HCT116 (cell line): ENCODE measurements at regions not wholly inside any gene's neighbourhood (a gene's known extent, or its start where the extent isn't known, plus 50 kb on each side); places are given as distances from the start of the nearest gene placed in this dataset.

Experiments
- ATAC-seq: fragments of 200-7000 bp; cut with Tn5 transposase; 2 replicates; pipeline ENCODE4 v1.9.1; 2020; ENCODE audit warnings: mild to moderate bottlenecking, moderate library complexity
- BruUV-seq: library from RNA; stranded (reverse); fragments of 400-500 nt; replicated peaks from 2 replicates; lab custom pipeline; 2021; lab: Mats Ljungman, UMichigan
- CTCF ChIA-PET: fragments of 300-600 bp; sonication (Branson Sonifier 250); formaldehyde crosslinking; loops from one replicate; lab custom pipeline; 2021; ENCODE audit warnings: antibody characterized with exemption; lab: Charles Lee
- POLR2A ChIA-PET: fragments of 300-600, 350-600 bp; sonication (Branson Sonifier 250); formaldehyde crosslinking; loops from one replicate; lab custom pipeline; 2021; ENCODE audit warnings: antibody characterized with exemption; lab: Charles Lee
- RAD21 ChIA-PET, 2 experiments: fragments of 300-600 bp; sonication (Branson Sonifier 250); formaldehyde crosslinking; loops; one replicate each; lab custom pipeline; 2023; ENCODE audit warnings: low total read pairs in 2 of 2; ENCODE audit not compliant: uncharacterized antibody in 2 of 2, unreplicated experiment in 2 of 2, low non-redundant PET in 1 of 2; lab: Charles Lee
- DNase-seq: peaks from one replicate; pipeline ENCODE4 v3.0.0-alpha.2; 2010; ENCODE audit warnings: low read depth, low spot score
- H2AFZ ChIP-seq: fragments of 200-600 bp; shearing (Covaris generic), sonication (generic); 2 replicates; pipeline ENCODE4 v1.6.1; 2017; ENCODE audit warnings: low read depth, mixed run types, mixed read lengths, antibody characterized with exemption, low read length; ENCODE audit not compliant: poor library complexity, severe bottlenecking
- H3K27ac ChIP-seq: 2 replicates; pipeline ENCODE4 v1.5.1; 2012; ENCODE audit warnings: low read depth, low read length
- H3K27me3 ChIP-seq: fragments of 200-600 bp; sonication (generic); 2 replicates; pipeline ENCODE4 v1.6.1; 2016; ENCODE audit warnings: mixed run types, low read length, mixed read lengths; ENCODE audit not compliant: insufficient read depth
- H3K36me3 ChIP-seq, 2 experiments: fragments of 200-500 bp in 1 of 2; fragments of 200-600 bp in 1 of 2; sonication (Bioruptor generic) in 1 of 2; sonication (generic) in 1 of 2; 2 replicates each; pipeline versions ENCODE4 v1.5.1 to v1.6.1; 2014 to 2016; ENCODE audit warnings: low read length in 2 of 2, inconsistent platforms in 1 of 2, mixed read lengths in 1 of 2, mixed run types in 1 of 2; ENCODE audit not compliant: insufficient read depth in 2 of 2, control insufficient read depth in 1 of 2
- H3K4me1 ChIP-seq, 2 experiments: fragments of 200-600 bp in 1 of 2; sonication (generic) in 1 of 2; 2 replicates each; pipeline versions ENCODE4 v1.5.1 to v1.6.1; 2012 to 2017; ENCODE audit warnings: low read length in 2 of 2, inconsistent platforms in 1 of 2, mild to moderate bottlenecking in 1 of 2, mixed read lengths in 1 of 2, mixed run types in 1 of 2, moderate library complexity in 1 of 2; ENCODE audit not compliant: insufficient read depth in 2 of 2, control insufficient read depth in 1 of 2
- H3K4me2 ChIP-seq: fragments of 200-600 bp; sonication (generic); 2 replicates; pipeline ENCODE4 v1.6.1; 2017; ENCODE audit warnings: mixed run types, low read length, mixed read lengths
- H3K4me3 ChIP-seq, 2 experiments: fragments of 200-600 bp in 1 of 2; sonication (generic) in 1 of 2; replicated peaks in 1 of 2; 2 replicates each; pipeline ENCODE4 v1.5.1; 2011 to 2016; ENCODE audit warnings: low read length in 2 of 2, control low read depth in 1 of 2, low read depth in 1 of 2, mild to moderate bottlenecking in 1 of 2, mixed read lengths in 1 of 2, mixed run types in 1 of 2
- H3K79me2 ChIP-seq: fragments of 200-600 bp; sonication (generic); 2 replicates; pipeline ENCODE4 v1.6.1; 2017; ENCODE audit warnings: mild to moderate bottlenecking, mixed run types, low read length, moderate library complexity, mixed read lengths; ENCODE audit not compliant: insufficient read depth
- H3K9ac ChIP-seq: fragments of 200-600 bp; sonication (generic); 2 replicates; pipeline ENCODE4 v1.6.1; 2016; ENCODE audit warnings: low read length, mixed read lengths
- H3K9me2 ChIP-seq: fragments of 200-600 bp; sonication (generic), shearing (Covaris generic); 2 replicates; pipeline ENCODE4 v1.6.1; 2017; ENCODE audit warnings: mixed run types, mild to moderate bottlenecking, moderate library complexity; ENCODE audit not compliant: insufficient read depth
- H3K9me3 ChIP-seq, 2 experiments: fragments of 200-500 bp in 1 of 2; fragments of 200-600 bp in 1 of 2; sonication (Bioruptor generic) in 1 of 2; sonication (generic) in 1 of 2; 2 replicates each; pipeline ENCODE4 v1.6.1; 2014 to 2017; ENCODE audit warnings: low read length in 2 of 2, mixed read lengths in 2 of 2, inconsistent platforms in 1 of 2, low read depth in 1 of 2, mild to moderate bottlenecking in 1 of 2, mixed run types in 1 of 2, moderate library complexity in 1 of 2; ENCODE audit not compliant: control insufficient read depth in 1 of 2, insufficient read depth in 1 of 2
- H4K20me1 ChIP-seq: fragments of 200-600 bp; sonication (generic), shearing (Covaris generic); 2 replicates; pipeline ENCODE4 v1.6.1; 2017; ENCODE audit warnings: mixed run types, mild to moderate bottlenecking, moderate library complexity; ENCODE audit not compliant: insufficient read depth
- CBX3 ChIP-seq: IDR thresholded peaks from 2 replicates; pipeline ENCODE4 v1.6.1; 2012; ENCODE audit warnings: low read depth
- CEBPB ChIP-seq: IDR thresholded peaks from 2 replicates; pipeline ENCODE4 v1.6.1; 2012; ENCODE audit warnings: low read depth
- ELF1 ChIP-seq: IDR thresholded peaks from 2 replicates; pipeline ENCODE4 v1.6.1; 2012; ENCODE audit warnings: low read depth, borderline replicate concordance
- EZH2 ChIP-seq: fragments of 200-600 bp; sonication (generic); IDR thresholded peaks from 2 replicates; pipeline ENCODE4 v1.6.1; 2017; ENCODE audit warnings: antibody characterized with exemption, mixed run types
- FOSL1 ChIP-seq: IDR thresholded peaks from 2 replicates; pipeline ENCODE4 v1.6.1; 2012; ENCODE audit warnings: low read depth
- JUND ChIP-seq: IDR thresholded peaks from 2 replicates; pipeline ENCODE4 v1.6.1; 2012
- REST ChIP-seq: IDR thresholded peaks from 2 replicates; pipeline ENCODE4 v1.6.1; 2012; ENCODE audit warnings: low read depth
- intact Hi-C: fragments of 100-400 bp; cut with micrococcal nuclease; formaldehyde crosslinking; loops from 2 replicates; pipeline ENCODE4 v1.10.0; 2022
- TF ChIP-seq, protein P1 (sequence below), 3 experiments: fragments of 200-600 bp in 1 of 3; sonication (generic) in 1 of 3; IDR thresholded peaks in 2 of 3; conservative IDR thresholded peaks in 1 of 3; 2 replicates each; pipeline ENCODE4 v1.5.1; 2012 to 2017; ENCODE audit warnings: low read depth in 2 of 3, low read length in 2 of 3, antibody characterized with exemption in 1 of 3, borderline replicate concordance in 1 of 3, control low read depth in 1 of 3, mild to moderate bottlenecking in 1 of 3, mixed read lengths in 1 of 3, mixed run types in 1 of 3, moderate library complexity in 1 of 3; ENCODE audit not compliant: insufficient read depth in 1 of 3

DNA sequence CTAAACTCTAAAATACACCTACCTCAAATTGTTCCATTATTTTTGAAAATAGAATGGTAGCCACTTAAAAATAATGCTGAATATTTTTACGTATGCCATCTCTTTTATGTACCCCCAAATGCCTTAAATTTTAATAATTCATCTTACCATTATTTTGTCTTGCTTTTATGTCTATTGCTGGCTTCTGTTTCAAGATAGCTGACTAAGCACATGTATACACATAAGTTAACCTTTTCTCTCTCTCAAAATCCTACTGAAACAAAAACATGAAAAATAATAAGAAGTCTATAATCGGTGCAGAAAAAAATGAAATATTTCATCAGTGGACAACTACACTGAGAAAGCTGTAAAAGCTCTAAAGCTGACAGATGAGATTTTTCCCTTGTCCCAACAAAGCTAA lies 652.0 kb upstream of the ZNF608 start:
- TF ChIP-seq CEBPB: no peak
- Histone ChIP-seq H4K20me1 (no peaks in the 10 kb centered on the region), H3K9me3 (no peaks in the 10 kb centered on the region), H3K27ac (no peak overlapping the region), H3K4me2 (no peak overlapping the region), H3K9ac (no peak overlapping the region), H3K4me1 (peaks cover 0 to 7% of the 10 kb centered on the region in 2 experiments; a peak in 1 of 4 replicates), H3K9me2 (no peaks in the 10 kb centered on the region), H3K36me3 (no peaks in the 10 kb centered on the region), H3K4me3 (no peak overlapping the region), H3K79me2 (no peaks in the 10 kb centered on the region), H2AFZ (no peak overlapping the region), H3K27me3 (no peaks in the 10 kb centered on the region)
- DNase-seq (no peak), ATAC-seq (no peak)
- POLR2A ChIA-PET: no interaction called here
- RAD21 ChIA-PET: no interaction called here
- intact Hi-C loops: no loop called here
- no TSS peak for BruUV-seq
- CTCF ChIA-PET: no interaction called here

- DNase-seq (no peak), ATAC-seq (no peak)
- Histone ChIP-seq H3K79me2 (no peaks in the 10 kb centered on the region), H3K4me3 (no peak overlapping the region), H3K4me1 (peaks cover 0 to 2% of the 10 kb centered on the region in 2 experiments; a peak in 1 of 4 replicates)
- POLR2A ChIA-PET: no interaction called here
- intact Hi-C loops: no loop called here
- RAD21 ChIA-PET: no interaction called here
- TF ChIP-seq JUND (no peak), REST (no peak), EZH2 (no peak), CBX3 (no peak), ELF1 (no peak), FOSL1 (no peak)
- TF ChIP-seq, protein P1, sequence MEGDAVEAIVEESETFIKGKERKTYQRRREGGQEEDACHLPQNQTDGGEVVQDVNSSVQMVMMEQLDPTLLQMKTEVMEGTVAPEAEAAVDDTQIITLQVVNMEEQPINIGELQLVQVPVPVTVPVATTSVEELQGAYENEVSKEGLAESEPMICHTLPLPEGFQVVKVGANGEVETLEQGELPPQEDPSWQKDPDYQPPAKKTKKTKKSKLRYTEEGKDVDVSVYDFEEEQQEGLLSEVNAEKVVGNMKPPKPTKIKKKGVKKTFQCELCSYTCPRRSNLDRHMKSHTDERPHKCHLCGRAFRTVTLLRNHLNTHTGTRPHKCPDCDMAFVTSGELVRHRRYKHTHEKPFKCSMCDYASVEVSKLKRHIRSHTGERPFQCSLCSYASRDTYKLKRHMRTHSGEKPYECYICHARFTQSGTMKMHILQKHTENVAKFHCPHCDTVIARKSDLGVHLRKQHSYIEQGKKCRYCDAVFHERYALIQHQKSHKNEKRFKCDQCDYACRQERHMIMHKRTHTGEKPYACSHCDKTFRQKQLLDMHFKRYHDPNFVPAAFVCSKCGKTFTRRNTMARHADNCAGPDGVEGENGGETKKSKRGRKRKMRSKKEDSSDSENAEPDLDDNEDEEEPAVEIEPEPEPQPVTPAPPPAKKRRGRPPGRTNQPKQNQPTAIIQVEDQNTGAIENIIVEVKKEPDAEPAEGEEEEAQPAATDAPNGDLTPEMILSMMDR (IDR thresholded peaks at IDR 0.05 in 2 of 3, conservative IDR thresholded peaks at IDR 0.05 in 1 of 3; ENCODE audit: borderline replicate concordance in 1 of 3, insufficient read depth in 1 of 3, low read depth in 2 of 3, low read length in 2 of 3): no peak
- TF ChIP-seq, all 23 proteins: peak for 0
- CTCF ChIA-PET: no interaction called here
- H3K9ac ChIP-seq: no peak overlapping the region
- no peaks in the 10 kb centered on the region for H3K9me2 ChIP-seq
- H4K20me1 ChIP-seq: no peaks in the 10 kb centered on the region
- H2AFZ ChIP-seq: no peak overlapping the region
- no peak overlapping the region for H3K27ac ChIP-seq
- no peaks in the 10 kb centered on the region for H3K27me3 ChIP-seq
- H3K36me3 ChIP-seq: no peaks in the 10 kb centered on the region
- no peaks in the 10 kb centered on the region for H3K9me3 ChIP-seq
- no TSS peak for BruUV-seq
- no peak overlapping the region for H3K4me2 ChIP-seq
These were observed 653.4 kb upstream of the ZNF608 start for GRCh38 chr5:125399885-125400284.
